HL-60 (cell line): ENCODE measurements at regions not wholly inside any gene's neighbourhood (a gene's known extent, or its start where the extent isn't known, plus 50 kb on each side); places are given as distances from the start of the nearest gene placed in this dataset.

ENCODE experiments used
- DNase-seq, 2 experiments: peaks; one replicate each; pipeline ENCODE4 v3.0.0-alpha.2; 2010 to 2020; ENCODE audit warnings: low read depth in 1 of 2, low spot score in 1 of 2
- H3K27ac ChIP-seq: fragments of 250-450 bp; sonication (Bioruptor Pico); replicated peaks from 2 replicates; pipeline ENCODE4 v1.5.1; 2020; ENCODE audit warnings: mild to moderate bottlenecking, moderate library complexity
- H3K27me3 ChIP-seq: fragments of 250-450 bp; sonication (Bioruptor Pico); 2 replicates; pipeline ENCODE4 v1.5.1; 2021; ENCODE audit warnings: mild to moderate bottlenecking, moderate library complexity; ENCODE audit not compliant: insufficient read depth, poor library complexity, severe bottlenecking
- H3K4me3 ChIP-seq: replicated peaks from 2 replicates; pipeline ENCODE4 v1.5.1; 2011; ENCODE audit warnings: mild to moderate bottlenecking, control low read depth, low read length; ENCODE audit not compliant: insufficient read depth
- CTCF ChIP-seq: IDR thresholded peaks from one replicate; pipeline ENCODE4 v1.5.1; 2011; ENCODE audit warnings: low read length, control low read depth, inconsistent platforms; ENCODE audit not compliant: insufficient read depth
- GABPA ChIP-seq: IDR thresholded peaks from 2 replicates; pipeline ENCODE4 v1.6.1; 2012; ENCODE audit warnings: low read depth
- POLR2AphosphoS5 ChIP-seq: IDR thresholded peaks from 2 replicates; pipeline ENCODE4 v1.6.1; 2012; ENCODE audit warnings: low read depth
- REST ChIP-seq: IDR thresholded peaks from 2 replicates; pipeline ENCODE4 v1.6.1; 2012; ENCODE audit warnings: low read depth; ENCODE audit not compliant: insufficient replicate concordance
- SPI1 ChIP-seq: IDR thresholded peaks from 2 replicates; pipeline ENCODE4 v1.6.1; 2012; ENCODE audit warnings: low read depth, mild to moderate bottlenecking, borderline replicate concordance

GRCh38 chr15:79492065-79492464, 59.9 kb downstream of the MINAR1 start:
- H3K27ac ChIP-seq: no peak overlapping the region
- no peak for TF ChIP-seq SPI1
- no peak for TF ChIP-seq REST
- TF ChIP-seq CTCF: no peak
- no peak for TF ChIP-seq POLR2AphosphoS5
- TF ChIP-seq GABPA: no peak

DNA sequence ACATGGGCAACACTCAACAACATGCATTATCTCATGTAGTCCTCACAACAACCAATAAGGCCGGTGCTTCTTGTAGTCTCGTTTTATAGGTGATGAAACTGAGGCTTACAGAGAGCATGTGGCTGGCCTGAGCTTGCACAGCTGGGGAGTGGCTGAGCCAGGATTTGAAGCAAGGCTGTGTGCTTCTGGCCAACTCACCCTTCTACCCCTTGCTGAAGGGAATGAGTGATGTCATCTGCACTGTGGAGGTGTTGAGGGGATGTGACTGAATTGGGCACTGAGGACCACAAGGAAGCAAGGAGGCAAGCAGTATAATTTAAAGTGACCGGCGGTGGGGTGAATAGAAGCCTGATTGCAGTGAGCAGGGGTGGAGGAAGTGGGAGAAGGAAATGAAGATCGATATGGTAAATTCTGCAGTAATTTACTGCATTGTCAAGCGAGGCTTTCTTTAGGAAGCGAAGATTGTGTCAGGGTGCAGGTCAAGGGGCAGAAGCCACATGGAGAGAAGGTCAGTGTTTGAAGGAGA, 62.3 kb downstream of the MINAR1 start:
- TF ChIP-seq GABPA (no peak), CTCF (no peak), SPI1 (no peak), POLR2AphosphoS5 (no peak), REST (no peak)
- H3K27ac ChIP-seq: no peak overlapping the region
- no peaks in the 10 kb centered on the region for H3K27me3 ChIP-seq
- no peak for DNase-seq
- H3K4me3 ChIP-seq: no peak overlapping the region

More at GRCh38 chr15:79492065-79492464, 59.9 kb downstream of the MINAR1 start:
- Histone ChIP-seq H3K27me3 (no peaks in the 10 kb centered on the region), H3K4me3 (no peak overlapping the region)
- no peak for DNase-seq

- no peak for DNase-seq
- Histone ChIP-seq H3K27me3 (no peaks in the 10 kb centered on the region), H3K27ac (no peak overlapping the region), H3K4me3 (no peak overlapping the region)
- TF ChIP-seq REST (no peak), SPI1 (no peak), GABPA (no peak), CTCF (no peak), POLR2AphosphoS5 (no peak)
These were observed 63.0 kb downstream of the MINAR1 start for GRCh38 chr15:79494963-79495755.
